ENCODE measurements at regions not wholly inside any gene's neighbourhood (a gene's known extent, or its start where the extent isn't known, plus 50 kb on each side); places are given as distances from the start of the nearest gene placed in this dataset.

DNA sequence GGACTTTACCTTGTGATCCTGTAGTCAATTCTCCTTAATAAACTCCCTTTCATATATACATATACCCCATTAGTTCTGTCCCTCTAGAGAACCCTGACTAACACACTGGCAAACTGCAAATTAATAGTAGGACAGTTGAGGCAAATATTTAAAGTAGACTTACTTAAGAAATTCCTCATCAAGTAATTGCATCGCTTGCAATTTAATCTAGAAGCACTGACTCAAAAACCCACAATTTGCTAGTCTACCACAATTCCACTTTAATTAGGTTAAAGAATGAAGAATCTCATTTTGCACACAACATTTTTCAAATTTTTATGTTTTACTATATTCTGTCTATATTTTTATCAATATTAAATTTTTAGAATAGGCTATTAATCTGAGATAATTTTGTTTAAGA, 188.1 kb downstream of the PLOD2 start:
- ChIA-PET CTCF (interaction anchor here (1.6 kb wide), 1 partner anchor 11 kb away, joined by 6 read pairs; no protein-coding TSS in a partner anchor), POLR2A (no interaction called here)
- no peak for DNase-seq (ENCODE audit: extremely low spot score)
- TF ChIP-seq, protein P1, sequence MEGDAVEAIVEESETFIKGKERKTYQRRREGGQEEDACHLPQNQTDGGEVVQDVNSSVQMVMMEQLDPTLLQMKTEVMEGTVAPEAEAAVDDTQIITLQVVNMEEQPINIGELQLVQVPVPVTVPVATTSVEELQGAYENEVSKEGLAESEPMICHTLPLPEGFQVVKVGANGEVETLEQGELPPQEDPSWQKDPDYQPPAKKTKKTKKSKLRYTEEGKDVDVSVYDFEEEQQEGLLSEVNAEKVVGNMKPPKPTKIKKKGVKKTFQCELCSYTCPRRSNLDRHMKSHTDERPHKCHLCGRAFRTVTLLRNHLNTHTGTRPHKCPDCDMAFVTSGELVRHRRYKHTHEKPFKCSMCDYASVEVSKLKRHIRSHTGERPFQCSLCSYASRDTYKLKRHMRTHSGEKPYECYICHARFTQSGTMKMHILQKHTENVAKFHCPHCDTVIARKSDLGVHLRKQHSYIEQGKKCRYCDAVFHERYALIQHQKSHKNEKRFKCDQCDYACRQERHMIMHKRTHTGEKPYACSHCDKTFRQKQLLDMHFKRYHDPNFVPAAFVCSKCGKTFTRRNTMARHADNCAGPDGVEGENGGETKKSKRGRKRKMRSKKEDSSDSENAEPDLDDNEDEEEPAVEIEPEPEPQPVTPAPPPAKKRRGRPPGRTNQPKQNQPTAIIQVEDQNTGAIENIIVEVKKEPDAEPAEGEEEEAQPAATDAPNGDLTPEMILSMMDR (IDR thresholded peaks at IDR 0.05; ENCODE audit: control extremely low read depth, extremely low read depth, low read depth, missing control alignments): no peak

DNA sequence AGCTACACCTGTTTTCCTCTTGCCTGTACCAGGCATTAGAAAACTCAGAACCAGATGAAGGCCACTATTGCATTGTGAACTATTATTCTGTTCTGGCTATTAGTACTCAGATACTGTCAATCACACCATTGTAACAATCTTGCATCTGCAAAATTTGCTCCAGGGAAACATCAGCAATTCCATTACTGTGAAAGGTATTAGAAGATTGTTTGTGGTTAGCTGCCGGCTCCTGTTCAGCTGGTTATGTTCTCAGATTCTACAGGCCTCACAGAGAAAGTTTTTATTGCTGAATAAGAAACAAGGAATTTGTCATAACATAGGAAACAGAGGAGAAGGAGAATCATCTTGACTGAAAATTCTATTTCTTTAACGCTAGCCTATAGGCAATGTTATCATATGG, 179.9 kb downstream of the PLOD2 start:
- POLR2A ChIA-PET: no interaction called here
- CTCF ChIA-PET: interaction anchor here (1.3 kb wide), 2 partner anchors 17 to 42 kb away, joined by 3 to 5 read pairs; no protein-coding TSS in a partner anchor
- TF ChIP-seq, protein P1 (IDR thresholded peaks at IDR 0.05; ENCODE audit: control extremely low read depth, extremely low read depth, low read depth, missing control alignments): no peak
- DNase-seq (ENCODE audit: extremely low spot score): no peak

DNA sequence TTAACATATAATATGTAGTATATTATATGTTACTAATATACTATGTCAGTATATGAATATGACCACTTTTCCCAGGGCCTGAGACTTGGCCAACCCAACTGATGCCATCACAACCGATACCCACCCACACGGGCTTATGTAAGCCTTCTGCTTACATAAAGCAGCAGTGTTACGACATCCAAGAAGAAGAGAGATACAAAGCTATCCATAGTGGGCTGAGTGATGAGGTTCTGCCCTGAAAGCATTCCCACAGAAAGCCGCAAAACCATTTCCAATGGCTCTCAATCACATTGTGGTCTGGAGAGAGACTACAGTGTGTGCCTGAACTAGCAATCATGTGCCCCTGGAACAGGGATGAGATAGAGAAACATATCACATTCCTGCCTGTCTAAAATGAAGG, 177.9 kb downstream of the PLOD2 start:
- TF ChIP-seq, protein P1 (IDR thresholded peaks at IDR 0.05; ENCODE audit: control extremely low read depth, extremely low read depth, low read depth, missing control alignments): no peak
- POLR2A ChIA-PET: no interaction called here
- DNase-seq (ENCODE audit: extremely low spot score): no peak
- CTCF ChIA-PET: no interaction called here

All from GM10248 (cell line).